ENCODE measurements at regions not wholly inside any gene's neighbourhood (a gene's known extent, or its start where the extent isn't known, plus 50 kb on each side); places are given as distances from the start of the nearest gene placed in this dataset.
"Not testable (repeated sequence)": the region's sequence is repeated elsewhere in the genome, so short reads cannot be mapped to it uniquely, and the experiment has no call there.

DNA sequence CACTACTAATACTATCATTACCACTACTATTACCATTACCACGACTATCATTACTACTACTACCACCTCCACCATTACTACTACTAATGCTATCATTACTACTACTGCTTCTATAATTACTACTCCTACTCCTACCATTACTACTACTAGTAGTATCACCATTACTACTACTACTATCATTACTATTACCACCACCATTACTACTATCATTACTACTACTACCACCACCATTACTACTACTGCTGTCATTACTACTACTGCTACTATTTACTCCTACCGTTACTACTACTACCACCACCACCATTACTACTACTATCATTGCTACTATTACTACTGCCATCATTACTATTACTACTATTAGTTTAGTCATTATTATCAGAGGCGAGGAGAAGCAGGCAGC lies 140.9 kb upstream of the KCNJ15 start:
- no peak for DNase-seq

DNA sequence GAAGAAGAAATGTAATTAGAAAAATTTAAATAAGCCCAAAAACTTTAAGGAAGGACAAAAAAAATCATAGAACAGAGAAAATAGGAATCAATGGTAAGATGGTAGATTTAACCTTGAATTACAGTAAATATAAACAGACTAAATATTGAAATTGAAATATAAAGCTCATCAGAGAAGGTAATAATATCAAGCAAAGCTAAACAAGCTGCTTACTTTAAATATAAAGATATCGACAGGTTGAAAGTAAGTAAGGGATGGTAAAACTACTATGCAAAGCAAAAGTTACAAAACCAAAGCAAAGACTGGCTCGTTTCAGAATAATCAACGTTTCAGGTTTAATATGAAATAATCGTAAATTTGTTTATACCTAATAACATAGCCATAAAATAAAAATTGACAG lies 137.0 kb upstream of the KCNJ15 start:
- no peak for DNase-seq

GRCh38 chr21:38120679-38120983 lies 136.2 kb upstream of the KCNJ15 start:
- DNase-seq: not testable (repeated sequence)

GRCh38 chr21:38120984-38121855 lies 135.6 kb upstream of the KCNJ15 start:
- DNase-seq: no peak

- DNase-seq: no peak
Observed at GRCh38 chr21:38121888-38122720, 134.7 kb upstream of the KCNJ15 start.

DNA sequence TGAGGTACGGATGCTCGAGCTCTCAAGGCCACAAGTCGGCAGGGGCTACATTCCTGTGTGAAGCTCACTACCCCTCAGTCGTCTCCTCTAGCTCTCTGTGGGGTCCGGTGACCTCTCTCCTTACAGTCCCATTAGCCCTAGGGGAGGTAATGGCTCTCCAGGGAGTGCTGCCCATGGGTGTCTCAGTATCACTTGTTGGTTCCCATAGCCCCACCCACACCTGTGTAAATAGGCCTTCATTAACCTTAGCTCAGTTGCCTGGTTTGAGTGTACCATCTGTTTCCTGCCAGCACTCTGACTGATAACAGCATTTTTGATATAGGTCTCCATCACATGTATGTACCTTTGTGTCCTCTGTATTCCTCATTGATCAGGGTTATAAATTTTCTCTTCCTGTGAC lies 133.2 kb upstream of the KCNJ15 start:
- DNase-seq: no peak

- DNase-seq: peak; percentile 8 to 56
Observed at GRCh38 chr21:38126666-38127303, 130.0 kb upstream of the KCNJ15 start.

DNA sequence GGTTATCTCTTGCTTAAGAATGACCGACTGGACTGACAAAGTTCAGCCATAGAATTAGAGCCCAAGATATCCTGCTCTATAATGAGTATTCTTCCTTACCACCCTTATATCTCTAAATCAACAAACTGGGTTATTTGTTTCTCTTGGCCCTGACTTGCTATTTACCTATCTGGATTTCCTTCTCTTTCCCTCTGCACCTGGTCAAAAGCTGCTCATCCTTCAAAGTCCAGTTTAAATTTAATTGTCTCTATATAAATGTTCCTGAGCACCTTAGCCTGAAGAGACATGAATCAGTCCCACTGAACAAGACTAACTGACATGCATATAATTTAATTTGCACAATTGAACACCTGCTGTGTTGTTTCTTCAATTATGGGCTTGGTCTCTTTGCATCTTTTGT lies 127.1 kb upstream of the KCNJ15 start:
- no peak for DNase-seq

GRCh38 chr21:38133240-38133639 lies 123.6 kb upstream of the KCNJ15 start:
- no peak for DNase-seq

- DNase-seq: no peak
Observed at GRCh38 chr21:38134084-38134873, 122.5 kb upstream of the KCNJ15 start.

DNA sequence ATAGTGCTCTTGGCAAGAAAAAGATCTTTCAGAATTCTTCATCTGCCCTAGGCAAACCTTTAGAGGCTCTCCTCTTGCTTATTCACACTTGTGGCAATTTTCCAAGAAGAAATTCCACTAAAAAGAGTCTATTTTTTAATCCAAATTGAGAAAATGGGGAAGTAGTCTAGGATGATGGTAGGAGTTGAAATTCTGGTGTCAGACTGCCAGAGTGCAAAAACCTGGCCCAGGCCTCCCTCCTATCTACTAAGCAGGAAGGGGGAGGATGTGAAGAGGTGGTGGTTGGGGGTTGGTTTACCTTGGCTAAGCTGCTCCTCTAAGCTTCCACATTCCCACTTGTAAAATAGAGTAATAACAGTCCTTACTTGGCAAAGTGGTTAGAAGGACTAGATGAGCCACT lies 120.6 kb upstream of the KCNJ15 start:
- no peak for DNase-seq

- DNase-seq: no peak
Observed at GRCh38 chr21:38139380-38140168, 117.2 kb upstream of the KCNJ15 start.

GRCh38 chr21:38140207-38140903 lies 116.4 kb upstream of the KCNJ15 start:
- DNase-seq: no peak

DNA sequence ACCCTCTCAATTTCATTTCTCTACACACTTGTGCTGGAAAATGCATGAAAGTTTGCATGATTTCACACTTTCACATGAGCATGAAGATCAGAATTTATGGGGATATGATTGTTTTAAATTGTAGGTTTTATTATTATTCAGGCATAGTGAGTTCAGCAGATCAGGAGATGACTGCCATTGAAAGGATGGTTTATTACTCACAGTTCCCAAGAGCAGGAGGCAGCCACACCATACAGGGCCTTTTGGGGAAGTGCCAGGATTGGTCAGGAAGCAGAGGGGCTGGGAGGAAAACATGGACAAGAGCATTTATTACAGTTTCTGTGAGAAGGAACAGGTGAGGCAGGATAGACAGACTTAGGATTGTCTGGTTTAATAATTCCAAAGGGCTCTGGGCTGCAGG lies 114.6 kb upstream of the KCNJ15 start:
- DNase-seq: no peak

GRCh38 chr21:38144193-38144592 lies 112.6 kb upstream of the KCNJ15 start:
- DNase-seq: no peak

GRCh38 chr21:38145104-38145503 lies 111.7 kb upstream of the KCNJ15 start:
- no peak for DNase-seq

DNA sequence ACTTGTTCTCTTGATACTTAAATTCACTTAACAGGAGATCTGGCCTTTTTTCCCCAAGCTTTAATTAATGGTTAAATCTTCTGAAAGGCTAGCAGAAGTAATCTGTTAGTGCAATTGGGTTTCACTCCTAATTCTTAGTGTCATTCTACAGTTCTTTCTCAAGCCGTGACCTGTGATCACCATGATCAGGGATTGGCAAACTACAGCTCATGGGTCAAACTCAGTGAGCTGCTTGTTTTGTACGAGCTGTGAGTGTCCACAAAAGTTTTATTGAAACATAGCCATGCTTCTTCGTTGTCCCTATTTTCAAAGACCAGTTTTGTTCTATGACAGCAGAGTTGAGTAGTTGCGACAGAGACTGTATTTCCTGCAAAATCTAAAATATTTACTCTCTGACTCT lies 109.4 kb upstream of the KCNJ15 start:
- no peak for DNase-seq

DNA sequence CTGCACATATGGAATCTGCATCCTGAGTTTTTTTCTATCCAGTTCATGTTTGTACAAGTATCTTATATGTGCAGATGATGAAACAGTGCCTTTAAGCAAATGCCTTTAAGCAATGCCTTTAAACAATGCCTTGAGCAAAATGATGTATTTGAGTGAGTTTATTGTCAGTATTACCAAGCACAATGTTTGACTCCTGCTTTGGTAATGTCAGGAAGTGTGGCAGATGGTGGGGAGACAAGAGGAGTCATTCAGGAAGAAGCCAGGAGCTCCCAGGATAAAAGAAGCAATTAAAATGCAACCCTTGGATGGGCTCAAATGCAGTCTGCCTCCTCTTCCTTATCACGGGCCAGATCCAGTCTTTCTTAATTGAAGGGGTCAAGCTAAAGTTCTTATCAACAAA lies 108.7 kb upstream of the KCNJ15 start:
- DNase-seq: no peak

- DNase-seq: no peak
Observed at GRCh38 chr21:38151021-38151645, 105.7 kb upstream of the KCNJ15 start.

DNA sequence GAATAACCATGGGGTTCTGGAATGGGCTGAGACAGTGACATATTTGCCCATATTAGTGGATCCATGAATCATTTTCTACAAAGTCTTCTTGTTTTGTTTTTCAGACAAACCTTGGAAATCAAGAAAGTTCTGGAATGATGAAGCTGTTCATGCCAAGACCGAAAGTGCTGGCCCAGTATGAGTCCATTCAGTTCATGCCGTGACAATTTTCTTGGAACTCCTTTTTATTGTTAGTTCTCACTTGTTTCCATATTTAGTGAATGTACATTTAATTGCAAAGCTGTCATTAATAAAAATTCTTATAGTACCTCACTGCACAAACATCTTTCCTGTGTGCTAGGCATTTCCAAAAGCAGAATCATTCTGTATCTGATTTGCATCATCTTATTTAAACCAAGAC lies 100.6 kb upstream of the KCNJ15 start:
- no peak for DNase-seq

- DNase-seq: peak; percentile 21 to 76
Observed at GRCh38 chr21:38159355-38159754, 97.4 kb upstream of the KCNJ15 start.
